ENCODE measurements at regions not wholly inside any gene's neighbourhood (a gene's known extent, or its start where the extent isn't known, plus 50 kb on each side); places are given as distances from the start of the nearest gene placed in this dataset.
"Not testable (repeated sequence)": the region's sequence is repeated elsewhere in the genome, so short reads cannot be mapped to it uniquely, and the experiment has no call there.

DNA sequence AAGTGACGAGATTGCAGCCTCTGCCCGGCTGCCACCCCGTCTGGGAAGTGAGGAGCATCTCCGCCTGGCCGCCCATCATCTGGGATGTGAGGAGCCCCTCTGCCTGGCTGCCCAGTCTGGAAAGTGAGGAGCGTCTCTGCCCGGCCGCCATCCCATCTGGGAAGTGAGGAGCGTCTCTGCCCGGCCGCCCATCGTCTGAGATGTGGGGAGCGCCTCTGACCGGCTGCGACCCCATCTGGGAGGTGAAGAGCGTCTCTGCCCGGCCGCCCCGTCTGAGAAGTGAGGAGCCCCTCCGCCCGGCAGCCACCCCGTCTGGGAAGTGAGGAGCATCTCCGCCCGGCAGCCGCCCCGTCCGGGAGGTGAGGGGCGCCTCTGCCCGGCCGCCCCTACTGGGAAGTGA is 456.9 kb downstream of the NXPH1 start:
- TF ChIP-seq, protein P1, sequence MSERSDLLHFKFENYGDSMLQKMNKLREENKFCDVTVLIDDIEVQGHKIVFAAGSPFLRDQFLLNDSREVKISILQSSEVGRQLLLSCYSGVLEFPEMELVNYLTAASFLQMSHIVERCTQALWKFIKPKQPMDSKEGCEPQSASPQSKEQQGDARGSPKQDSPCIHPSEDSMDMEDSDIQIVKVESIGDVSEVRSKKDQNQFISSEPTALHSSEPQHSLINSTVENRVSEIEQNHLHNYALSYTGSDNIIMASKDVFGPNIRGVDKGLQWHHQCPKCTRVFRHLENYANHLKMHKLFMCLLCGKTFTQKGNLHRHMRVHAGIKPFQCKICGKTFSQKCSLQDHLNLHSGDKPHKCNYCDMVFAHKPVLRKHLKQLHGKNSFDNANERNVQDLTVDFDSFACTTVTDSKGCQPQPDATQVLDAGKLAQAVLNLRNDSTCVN (tag by site-specific recombination; optimal IDR thresholded peaks at IDR 0.05) = not testable (repeated sequence)
- not testable (repeated sequence) for TF ChIP-seq EGR2 (tag by site-specific recombination; IDR thresholded peaks at IDR 0.05; ENCODE audit: low read depth); ZSCAN16 (tag by site-specific recombination; IDR thresholded peaks at IDR 0.05); YY1 (tag by site-specific recombination; IDR thresholded peaks at IDR 0.05)
- TF ChIP-seq, protein P2, sequence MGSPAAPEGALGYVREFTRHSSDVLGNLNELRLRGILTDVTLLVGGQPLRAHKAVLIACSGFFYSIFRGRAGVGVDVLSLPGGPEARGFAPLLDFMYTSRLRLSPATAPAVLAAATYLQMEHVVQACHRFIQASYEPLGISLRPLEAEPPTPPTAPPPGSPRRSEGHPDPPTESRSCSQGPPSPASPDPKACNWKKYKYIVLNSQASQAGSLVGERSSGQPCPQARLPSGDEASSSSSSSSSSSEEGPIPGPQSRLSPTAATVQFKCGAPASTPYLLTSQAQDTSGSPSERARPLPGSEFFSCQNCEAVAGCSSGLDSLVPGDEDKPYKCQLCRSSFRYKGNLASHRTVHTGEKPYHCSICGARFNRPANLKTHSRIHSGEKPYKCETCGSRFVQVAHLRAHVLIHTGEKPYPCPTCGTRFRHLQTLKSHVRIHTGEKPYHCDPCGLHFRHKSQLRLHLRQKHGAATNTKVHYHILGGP (tag by site-specific recombination; IDR thresholded peaks at IDR 0.05) = not testable (repeated sequence)
- TF ChIP-seq, protein P3, sequence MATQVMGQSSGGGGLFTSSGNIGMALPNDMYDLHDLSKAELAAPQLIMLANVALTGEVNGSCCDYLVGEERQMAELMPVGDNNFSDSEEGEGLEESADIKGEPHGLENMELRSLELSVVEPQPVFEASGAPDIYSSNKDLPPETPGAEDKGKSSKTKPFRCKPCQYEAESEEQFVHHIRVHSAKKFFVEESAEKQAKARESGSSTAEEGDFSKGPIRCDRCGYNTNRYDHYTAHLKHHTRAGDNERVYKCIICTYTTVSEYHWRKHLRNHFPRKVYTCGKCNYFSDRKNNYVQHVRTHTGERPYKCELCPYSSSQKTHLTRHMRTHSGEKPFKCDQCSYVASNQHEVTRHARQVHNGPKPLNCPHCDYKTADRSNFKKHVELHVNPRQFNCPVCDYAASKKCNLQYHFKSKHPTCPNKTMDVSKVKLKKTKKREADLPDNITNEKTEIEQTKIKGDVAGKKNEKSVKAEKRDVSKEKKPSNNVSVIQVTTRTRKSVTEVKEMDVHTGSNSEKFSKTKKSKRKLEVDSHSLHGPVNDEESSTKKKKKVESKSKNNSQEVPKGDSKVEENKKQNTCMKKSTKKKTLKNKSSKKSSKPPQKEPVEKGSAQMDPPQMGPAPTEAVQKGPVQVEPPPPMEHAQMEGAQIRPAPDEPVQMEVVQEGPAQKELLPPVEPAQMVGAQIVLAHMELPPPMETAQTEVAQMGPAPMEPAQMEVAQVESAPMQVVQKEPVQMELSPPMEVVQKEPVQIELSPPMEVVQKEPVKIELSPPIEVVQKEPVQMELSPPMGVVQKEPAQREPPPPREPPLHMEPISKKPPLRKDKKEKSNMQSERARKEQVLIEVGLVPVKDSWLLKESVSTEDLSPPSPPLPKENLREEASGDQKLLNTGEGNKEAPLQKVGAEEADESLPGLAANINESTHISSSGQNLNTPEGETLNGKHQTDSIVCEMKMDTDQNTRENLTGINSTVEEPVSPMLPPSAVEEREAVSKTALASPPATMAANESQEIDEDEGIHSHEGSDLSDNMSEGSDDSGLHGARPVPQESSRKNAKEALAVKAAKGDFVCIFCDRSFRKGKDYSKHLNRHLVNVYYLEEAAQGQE (tag by site-specific recombination; IDR thresholded peaks at IDR 0.05) = not testable (repeated sequence)

Measured in HEK293 (cell line).